Posterior vena cava (tissue), 2 donors: ENCODE measurements at regions not wholly inside any gene's neighbourhood (a gene's known extent, or its start where the extent isn't known, plus 50 kb on each side); places are given as distances from the start of the nearest gene placed in this dataset.

Experiments used
- DNase-seq: peaks from one replicate; pipeline ENCODE4 v3.0.0-alpha.2; 2020; ENCODE audit warnings: low spot score
- intact Hi-C, 2 donors: fragments of 100-400 bp; cut with DNase I; formaldehyde crosslinking; loops; one replicate each; pipeline versions ENCODE4 v1.14.1 to v1.14.2; 2022 to 2023
- donor health status: DM: yes; HTN: yes; CAD: no.
- donor health status: DM: yes; HTN: yes; CAD: no.

DNA sequence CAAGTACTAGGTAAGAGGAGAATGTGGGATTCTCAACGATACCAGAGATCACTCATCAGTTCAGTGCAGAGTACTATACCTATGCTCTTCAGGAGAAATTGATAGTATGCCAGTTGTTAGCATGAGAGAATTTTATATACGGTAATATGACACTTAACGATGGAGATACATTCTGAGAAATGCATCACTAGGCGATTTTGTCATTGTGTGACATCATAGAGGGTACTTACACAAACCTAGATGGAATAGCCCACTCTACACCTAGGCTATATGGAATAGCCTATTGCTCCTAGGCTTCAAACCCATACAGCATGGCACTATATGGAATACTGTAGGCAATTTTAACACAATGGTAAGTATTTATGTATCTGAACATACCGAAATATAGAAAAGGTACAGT lies 140.2 kb downstream of the SLIT2 start:
- no peak for DNase-seq
- intact Hi-C loops = no loop called here

DNA sequence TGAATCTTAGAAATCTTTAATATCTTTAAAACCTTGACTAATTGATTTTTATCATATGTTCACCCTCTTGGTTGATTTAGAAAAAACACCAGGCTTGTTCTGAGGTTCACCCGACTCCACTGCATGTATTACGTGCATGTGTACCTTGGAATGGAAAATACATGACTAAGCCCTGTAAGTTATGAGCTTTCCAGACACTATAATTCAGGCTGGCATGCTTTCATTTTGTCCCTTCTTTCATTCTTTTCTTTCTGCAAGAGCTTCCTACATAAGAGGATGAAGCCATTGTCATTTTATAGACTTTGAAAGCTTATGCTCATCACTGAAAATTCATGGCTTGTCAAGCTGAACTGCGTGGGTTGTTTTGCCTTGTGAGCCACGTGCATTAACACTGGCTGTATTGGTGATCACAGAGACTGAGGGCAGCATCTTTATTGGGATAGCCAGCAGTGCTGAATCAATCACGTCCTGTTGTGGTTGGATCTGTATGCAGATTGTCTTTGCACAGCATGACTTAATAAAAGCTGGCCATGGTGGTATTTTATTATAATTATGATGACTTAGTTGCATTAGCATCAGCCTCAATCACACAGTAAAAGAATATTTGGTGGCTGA lies 141.9 kb downstream of the SLIT2 start:
- intact Hi-C loops = no loop called here
- DNase-seq = no peak

DNA sequence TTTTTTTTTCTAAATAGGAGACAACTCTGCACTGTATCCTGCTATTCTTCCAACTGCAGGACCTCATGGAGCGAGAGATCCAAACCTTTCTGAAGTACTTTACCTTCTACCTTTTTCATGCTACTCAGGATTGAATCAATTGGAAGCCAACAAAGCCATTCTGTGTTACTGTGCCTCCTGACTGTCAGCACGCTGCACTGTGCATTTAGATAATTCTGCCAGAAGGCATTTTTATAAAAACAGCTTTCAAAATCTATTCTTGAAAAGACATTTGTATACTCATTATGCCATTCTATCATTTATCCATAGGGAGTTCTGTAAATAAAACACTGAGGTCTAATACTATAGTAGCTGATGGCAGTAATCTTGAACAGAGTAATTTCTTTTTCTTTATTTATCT lies 142.8 kb downstream of the SLIT2 start:
- no peak for DNase-seq
- intact Hi-C loops = no loop called here

DNA sequence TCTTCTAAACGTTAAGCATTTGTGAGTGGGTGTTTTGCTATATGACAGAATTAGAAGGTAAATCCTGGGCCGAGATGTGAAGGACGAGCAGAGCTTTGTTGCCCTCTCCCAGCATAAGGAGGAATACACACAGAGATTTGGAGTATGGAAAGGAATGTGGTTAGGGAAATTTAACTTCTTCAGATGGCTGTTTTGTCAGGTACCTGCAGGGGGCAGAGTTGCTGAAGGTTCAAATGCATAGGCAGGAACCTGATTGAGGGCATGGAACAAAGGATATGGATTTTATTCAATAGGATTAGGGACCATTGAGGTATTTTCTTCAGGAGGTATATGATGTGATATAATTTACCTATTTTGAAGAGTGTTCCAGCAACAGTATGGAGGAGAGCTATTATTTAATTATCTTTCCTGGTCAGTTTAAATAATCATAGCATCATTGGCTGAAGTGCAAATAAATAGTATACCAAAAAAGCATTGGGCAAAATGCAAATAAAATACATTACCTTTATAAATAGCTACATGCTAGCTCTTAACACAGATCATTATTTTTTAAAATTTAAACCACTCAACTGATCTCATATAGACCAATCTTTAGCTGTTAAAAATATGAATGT lies 143.6 kb downstream of the SLIT2 start:
- no peak for DNase-seq
- intact Hi-C loops = no loop called here

DNA sequence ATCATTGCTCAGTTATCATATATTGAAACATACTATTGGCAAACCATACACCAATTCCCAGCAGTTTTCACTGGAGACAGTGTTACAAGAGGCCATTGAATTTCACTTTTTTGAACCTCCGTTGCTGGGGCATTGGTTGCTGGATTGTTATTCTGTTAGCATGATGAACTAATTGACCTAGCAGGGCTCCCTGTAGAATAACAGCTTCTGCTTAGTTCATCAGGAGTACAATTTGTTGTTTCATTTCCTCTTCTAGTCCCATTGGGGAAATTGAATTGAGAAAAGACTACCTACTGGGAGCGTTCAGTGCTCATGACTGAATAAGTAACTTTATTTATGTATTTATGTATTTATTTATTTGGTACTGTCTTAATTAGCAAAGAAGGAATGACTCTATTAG lies 151.6 kb downstream of the SLIT2 start:
- intact Hi-C loops = no loop called here
- no peak for DNase-seq

DNA sequence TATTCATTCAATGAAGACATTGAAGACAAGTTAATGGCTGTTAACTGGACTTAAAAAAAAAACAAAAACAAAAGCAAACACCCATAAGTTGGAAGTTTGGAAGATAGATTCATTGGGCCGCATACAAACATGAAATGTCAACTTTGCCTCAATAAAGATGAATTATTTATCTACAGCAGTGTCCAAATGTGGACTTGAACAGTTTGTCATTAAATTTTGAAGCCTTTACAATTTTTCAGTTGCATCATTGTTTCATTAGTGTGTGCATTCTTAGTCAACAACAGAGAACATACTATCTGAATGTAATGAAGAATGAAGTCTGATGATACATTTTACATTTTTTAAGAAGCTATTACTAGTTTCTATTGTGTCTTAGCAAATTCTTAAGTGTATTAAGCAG lies 152.1 kb downstream of the SLIT2 start:
- DNase-seq = no peak
- intact Hi-C loops = no loop called here

DNA sequence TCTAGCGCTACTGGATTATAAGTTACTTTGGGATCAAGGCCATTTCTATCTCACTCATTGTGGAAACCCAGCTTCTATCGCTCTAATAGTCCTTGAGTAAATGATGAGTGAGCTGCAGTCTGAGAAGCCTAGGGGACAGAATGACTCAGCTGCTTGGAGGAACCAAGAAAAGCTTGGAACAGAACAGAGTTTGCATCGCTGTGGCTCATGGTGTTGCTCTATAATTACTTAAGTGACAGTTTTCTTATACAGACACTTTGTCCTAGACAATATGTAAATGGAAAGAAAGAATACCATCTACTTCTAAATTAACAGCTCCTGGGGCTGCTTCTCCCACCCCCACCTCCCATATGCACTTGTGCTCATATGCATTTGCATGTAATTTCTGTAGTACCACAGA lies 156.9 kb downstream of the SLIT2 start:
- intact Hi-C loops = no loop called here
- no peak for DNase-seq

DNA sequence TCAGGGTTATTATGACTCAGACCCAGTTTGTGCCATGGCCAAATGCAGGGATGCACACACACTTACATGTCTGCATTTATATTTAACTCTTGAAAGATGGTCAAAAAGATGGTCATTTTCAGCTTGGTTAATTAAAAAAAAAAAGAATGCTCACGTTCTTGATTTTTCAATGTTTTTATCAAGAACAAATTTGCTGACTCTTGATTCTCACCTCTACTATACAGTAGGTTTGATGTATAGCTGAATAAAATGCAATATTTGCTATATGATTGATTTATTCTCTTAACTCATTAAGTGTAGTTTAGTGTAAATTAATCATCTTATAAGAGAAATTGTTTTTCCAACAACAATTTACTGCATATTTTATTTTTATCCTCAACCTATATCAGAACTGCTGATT lies 160.4 kb downstream of the SLIT2 start:
- intact Hi-C loops = no loop called here

DNA sequence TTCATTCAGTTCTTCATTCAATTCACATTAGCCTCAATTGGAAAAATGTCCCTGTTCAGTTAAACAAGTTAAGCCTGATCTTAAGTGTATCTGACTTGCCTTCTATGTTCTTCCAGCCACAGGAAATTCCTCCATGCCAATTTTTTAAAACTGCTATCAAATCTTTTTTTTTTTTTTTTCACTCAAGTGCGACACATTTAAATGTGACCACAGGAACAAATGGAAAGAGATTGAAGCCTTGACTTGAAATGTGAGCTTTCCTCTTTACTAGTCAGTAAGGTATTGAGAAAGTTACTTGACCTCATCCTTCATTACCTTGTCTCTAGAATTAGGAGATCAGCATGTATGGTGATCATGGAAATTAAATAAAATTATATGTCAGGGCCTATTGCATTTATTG lies 165.1 kb downstream of the SLIT2 start:
- no peak for DNase-seq
- intact Hi-C loops = no loop called here

More for the DNA sequence above, 160.4 kb downstream of the SLIT2 start:
- no peak for DNase-seq

DNA sequence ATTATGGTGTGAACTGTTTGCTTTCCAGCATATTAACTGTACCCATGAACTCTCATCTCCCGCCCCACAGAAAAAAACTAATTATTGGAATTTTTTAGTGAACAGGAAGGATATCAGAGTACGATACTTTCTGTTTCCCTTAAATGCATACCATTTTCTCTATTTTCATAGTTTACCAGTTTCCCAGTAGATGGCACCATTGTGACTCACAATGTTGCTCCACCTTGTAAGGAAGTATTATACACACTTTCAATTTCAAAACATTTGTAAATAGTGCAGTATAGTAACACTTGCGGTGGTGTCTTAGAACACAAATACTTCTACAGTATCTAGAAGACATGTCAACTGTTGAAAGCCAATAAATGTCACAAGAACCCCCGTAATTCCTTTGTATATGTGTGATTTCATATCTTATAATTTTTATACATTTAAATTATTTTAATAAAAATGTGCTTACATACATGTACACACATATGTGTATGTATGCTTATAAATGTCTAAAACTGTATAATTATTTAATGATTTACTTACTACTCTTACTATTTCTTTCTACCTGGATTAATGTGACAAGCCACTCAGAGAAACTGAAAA lies 167.3 kb downstream of the SLIT2 start:
- DNase-seq = no peak
- intact Hi-C loops = no loop called here

DNA sequence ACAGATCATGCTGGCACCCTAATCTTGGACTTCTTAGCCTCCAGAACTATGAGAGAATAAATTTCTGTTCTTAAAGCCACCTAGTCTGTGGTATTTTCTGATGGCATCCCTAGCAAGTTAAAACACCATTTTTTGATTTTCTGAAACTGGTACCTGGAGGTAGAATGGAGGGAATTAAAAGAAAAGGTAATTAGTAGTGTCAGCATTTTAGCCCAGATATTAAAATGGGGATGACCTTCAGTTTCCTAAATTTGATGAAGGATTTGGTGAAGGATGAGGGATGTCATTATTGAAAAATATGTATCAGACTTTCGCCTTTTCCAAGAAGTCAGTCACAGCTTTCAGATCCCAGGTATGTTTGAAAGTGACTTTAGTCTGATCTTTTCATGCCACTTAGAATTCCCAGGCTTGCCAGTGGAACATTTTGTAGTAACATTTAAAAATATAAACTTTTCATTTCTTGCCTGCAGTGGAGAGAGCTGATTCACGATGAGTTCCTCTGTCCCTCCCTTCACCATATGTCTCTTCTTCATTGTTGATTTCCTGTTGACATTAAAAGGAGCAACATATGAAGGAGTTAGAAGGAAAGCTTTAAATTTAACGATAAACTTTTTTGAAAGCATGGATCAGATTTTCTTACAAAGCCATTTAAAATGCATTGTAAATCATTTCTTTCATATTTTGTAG lies 169.4 kb downstream of the SLIT2 start:
- no peak for DNase-seq
- intact Hi-C loops = loop anchor here (5.0 to 10.0 kb wide), 2 partner anchors 124 to 256 kb away; no protein-coding TSS in a partner anchor

DNA sequence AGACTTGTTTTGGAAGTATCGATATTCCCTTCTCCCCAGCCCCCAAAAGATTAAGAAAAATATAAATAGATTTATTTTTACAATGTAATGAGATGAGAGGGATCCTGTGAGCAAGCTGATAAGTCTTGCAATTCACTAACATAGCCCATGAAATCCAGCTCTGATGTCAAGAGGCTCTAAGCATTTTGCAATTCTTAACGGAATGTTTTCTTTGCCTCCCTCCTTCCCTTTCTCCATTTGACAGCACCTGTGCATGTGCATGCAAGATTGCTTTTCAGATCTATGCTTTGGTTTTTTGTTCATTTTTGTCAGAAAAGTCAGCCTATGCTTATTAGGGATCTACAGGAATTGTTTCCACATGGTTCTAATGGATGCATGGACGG lies 169.9 kb downstream of the SLIT2 start:
- intact Hi-C loops = loop anchor here (5.0 to 10.0 kb wide), 2 partner anchors 123 to 256 kb away; no protein-coding TSS in a partner anchor
- DNase-seq = no peak

DNA sequence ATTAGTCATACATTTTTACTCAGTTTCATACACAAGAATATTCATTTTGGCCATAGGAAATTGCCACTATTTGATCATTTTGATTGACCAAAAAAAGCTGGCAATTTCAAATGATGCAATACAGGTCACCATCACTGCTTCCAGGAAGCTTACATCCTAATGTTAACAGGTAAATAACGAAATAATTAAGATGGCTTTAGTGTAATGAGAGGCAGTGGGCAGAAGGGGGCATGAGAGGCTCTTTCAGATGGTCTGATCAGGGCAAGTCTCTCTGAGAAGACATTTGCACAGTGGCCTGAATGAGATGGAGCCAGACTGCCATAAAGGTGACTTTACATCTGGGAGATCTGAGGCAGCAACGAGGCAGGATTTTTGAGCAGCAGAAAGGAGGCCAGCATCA lies 170.7 kb downstream of the SLIT2 start:
- intact Hi-C loops = loop anchor here (5.0 to 10.0 kb wide), 2 partner anchors 122 to 255 kb away; no protein-coding TSS in a partner anchor
- no peak for DNase-seq

DNA sequence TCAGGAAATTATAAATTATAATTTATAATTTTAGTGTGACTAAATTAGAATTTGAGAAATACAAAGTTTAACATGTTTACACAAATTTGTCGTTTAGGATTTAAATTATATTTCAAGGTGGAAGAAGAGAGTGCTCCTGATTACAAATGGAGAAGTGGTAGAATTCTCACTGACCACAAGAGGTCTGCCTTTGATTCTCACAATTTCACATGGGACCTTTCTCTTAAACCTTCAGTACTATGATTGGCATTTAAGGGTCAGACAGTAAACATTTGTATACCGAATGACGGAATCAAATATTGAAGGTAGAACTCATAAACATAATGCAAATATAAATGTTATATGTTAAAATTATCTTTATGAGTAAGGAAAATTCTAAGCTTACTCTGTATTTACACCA lies 171.7 kb downstream of the SLIT2 start:
- intact Hi-C loops = loop anchor here (5.0 to 10.0 kb wide), 2 partner anchors 121 to 254 kb away; no protein-coding TSS in a partner anchor
- no peak for DNase-seq

DNA sequence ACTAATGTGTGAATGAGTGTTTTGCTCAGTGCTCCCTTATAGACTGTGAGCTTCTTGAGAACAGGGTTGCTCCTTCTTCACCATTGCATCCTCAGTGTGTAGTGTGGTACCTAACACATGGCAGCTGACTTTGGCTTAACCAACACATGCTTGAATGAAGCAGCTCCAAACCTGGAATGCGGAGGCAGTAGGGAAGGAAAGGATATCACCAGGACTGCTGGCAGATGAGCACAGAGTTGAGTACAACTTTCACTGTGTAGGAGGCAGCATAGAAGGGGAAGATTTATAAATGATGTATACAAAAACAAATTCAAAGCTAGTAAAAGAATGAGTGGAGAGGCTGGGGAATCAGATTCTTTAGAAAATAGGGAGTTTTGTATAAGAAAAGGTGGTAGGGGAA lies 174.3 kb downstream of the SLIT2 start:
- DNase-seq = no peak
- intact Hi-C loops = loop anchor here (5.0 to 10.0 kb wide), 2 partner anchors 119 to 1336 kb away; no protein-coding TSS in a partner anchor

DNA sequence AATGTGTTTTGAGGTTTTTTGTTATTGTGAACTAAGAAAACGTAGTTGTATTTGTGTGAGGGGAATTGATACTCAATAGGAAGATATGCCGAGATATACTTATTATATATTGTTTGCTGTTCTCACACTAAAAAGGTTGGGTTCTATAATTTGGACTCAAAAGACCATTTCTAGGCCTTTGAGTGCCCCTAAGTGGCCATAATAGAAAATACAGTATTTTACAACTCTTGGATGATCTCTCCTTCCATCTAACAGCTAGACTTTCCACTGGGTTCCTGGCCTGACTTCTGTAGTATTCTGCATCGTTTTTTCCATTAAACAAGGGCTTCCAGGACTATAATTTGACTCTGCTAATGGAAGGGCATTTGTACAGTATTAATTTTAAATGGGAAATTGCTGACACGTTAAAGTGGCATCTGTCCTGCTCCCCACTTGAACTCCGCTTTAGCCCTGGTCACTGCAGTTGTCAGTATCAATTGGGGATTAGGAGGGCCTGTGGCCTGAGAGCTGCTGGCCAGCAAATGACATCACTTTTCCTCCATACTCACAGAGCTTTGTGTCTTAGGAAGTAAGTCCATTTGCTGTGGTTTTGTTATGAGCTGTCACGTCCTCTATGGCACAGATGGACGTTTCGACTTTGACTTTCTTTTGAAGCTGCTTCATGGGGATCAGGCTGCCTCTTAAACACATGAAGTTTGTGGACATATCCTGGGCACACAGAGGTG lies 176.9 kb downstream of the SLIT2 start:
- intact Hi-C loops = loop anchor here (5.0 to 10.0 kb wide), 2 partner anchors 116 to 1334 kb away; no protein-coding TSS in a partner anchor
- no peak for DNase-seq

DNA sequence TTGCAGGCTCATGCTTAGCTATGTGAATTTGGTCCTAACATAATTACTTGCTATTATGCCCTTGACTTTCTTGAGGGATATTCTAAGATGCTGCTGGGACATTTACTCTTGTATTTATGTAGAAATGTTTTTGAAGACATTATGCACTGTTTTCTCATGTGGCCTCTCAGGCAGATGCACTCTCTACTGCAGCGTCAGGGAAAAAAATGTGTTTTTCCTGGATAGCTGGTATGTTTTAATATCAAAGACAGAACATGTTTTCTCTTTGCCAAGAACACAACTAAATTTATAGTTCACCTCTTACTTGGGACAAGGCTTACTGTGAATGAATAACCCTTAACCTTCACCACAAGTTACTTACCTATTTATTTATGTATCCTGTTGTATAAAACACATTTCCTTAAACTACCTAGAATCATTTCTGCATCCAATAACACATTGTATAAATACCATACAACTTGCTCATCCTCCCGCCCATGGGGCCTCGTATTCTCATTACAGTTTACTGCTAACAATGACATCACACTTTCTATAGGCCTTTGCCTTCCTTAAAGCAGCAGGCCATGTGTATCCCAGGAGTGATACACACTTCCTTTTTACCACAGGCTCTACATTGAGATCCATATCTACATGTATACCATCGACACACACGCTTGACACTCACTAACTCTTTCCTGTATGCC lies 178.7 kb downstream of the SLIT2 start:
- DNase-seq = no peak
- intact Hi-C loops = no loop called here

DNA sequence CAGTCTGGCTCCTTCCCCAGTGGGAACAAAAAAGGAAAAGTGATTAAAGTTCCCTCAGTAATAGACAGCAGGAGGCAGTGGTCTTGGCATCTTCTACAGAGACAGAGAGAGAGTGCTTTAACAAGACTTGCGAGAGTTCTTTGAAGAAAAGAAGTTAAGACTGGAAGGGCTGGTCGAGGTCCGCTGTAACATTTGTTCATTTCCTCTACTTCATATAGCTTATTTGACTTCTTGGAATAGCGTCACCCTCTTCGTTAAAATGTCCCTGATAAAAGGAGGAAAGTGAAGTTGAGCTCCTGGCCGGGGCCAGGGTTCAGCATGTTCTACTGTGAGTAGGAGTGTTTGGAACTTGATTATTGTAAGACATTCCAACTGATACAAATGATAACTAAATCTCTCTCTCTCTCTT lies 179.8 kb downstream of the SLIT2 start:
- intact Hi-C loops = no loop called here
- peak; percentile 67 for DNase-seq

DNA sequence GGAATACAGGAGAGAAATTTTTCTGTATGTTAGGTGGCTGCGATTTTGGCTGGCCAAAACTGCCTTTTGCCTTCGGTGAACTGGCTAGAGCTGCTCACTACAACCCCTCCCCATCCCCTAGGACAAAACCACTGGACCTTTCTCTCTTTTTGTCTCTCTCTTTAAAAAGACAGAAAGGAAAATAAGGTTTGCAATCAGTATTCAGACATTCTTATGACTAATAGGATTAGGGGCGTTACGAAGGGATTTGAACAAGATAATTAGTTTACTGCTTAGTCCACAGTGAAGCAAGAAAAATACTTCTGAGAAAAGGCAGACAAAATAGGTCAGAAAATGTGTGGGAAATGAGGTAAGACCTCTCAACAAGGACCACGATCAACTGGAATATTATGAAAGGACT lies 180.4 kb downstream of the SLIT2 start:
- intact Hi-C loops = no loop called here
- DNase-seq = no peak
